Stomach smooth muscle (tissue), 2 donors: ENCODE measurements at regions not wholly inside any gene's neighbourhood (a gene's known extent, or its start where the extent isn't known, plus 50 kb on each side); places are given as distances from the start of the nearest gene placed in this dataset.

Experiments used
- H3K27ac ChIP-seq: one replicate; pipeline ENCODE4 v1.7.0; 2013; ENCODE audit warnings: mild to moderate bottlenecking, low read length, inconsistent platforms
- H3K27me3 ChIP-seq, 2 donors: one replicate each; pipeline ENCODE4 v1.7.0; 2013; ENCODE audit warnings: low read length in 2 of 2; ENCODE audit not compliant: insufficient read depth in 2 of 2, control insufficient read depth in 1 of 2
- H3K36me3 ChIP-seq, 2 donors: one replicate each; pipeline ENCODE4 v1.7.0; 2013; ENCODE audit warnings: low read length in 2 of 2; ENCODE audit not compliant: control insufficient read depth in 2 of 2, insufficient read depth in 2 of 2
- H3K4me1 ChIP-seq: one replicate; pipeline ENCODE4 v1.7.0; 2013; ENCODE audit warnings: low read length; ENCODE audit not compliant: control insufficient read depth, insufficient read depth
- H3K4me3 ChIP-seq, 2 donors: one replicate each; pipeline ENCODE4 v1.7.0; 2013; ENCODE audit warnings: low read length in 2 of 2
- H3K9ac ChIP-seq, 2 donors: one replicate each; pipeline ENCODE4 v1.7.0; 2013; ENCODE audit warnings: low read length in 2 of 2, mild to moderate bottlenecking in 1 of 2
- H3K9me3 ChIP-seq, 2 donors: one replicate each; pipeline ENCODE4 v1.7.0; 2013; ENCODE audit warnings: low read length in 2 of 2; ENCODE audit not compliant: control insufficient read depth in 2 of 2
- donor health status: healthy.
- donor health status: Pancreatic carcinoma.

GRCh38 chr5:155193029-155193428 lies 179.5 kb downstream of the KIF4B start:
- no peaks in the 10 kb centered on the region for H3K4me1 ChIP-seq
- peaks cover 0 to 5% of the 10 kb centered on the region in 2 donors for H3K9me3 ChIP-seq
- no peak overlapping the region for H3K4me3 ChIP-seq
- no peaks in the 10 kb centered on the region for H3K27me3 ChIP-seq
- H3K9ac ChIP-seq, result no peak overlapping the region
- H3K27ac ChIP-seq, result no peak overlapping the region
- no peaks in the 10 kb centered on the region for H3K36me3 ChIP-seq

GRCh38 chr5:155193483-155194107 lies 180.0 kb downstream of the KIF4B start:
- no peak overlapping the region for H3K9ac ChIP-seq
- H3K9me3 ChIP-seq, result peaks cover 0 to 5% of the 10 kb centered on the region in 2 donors
- H3K4me3 ChIP-seq, result no peak overlapping the region
- no peak overlapping the region for H3K27ac ChIP-seq
- no peaks in the 10 kb centered on the region for H3K36me3 ChIP-seq
- no peaks in the 10 kb centered on the region for H3K27me3 ChIP-seq
- H3K4me1 ChIP-seq, result no peaks in the 10 kb centered on the region

GRCh38 chr5:155200608-155201007 lies 187.1 kb downstream of the KIF4B start:
- Histone ChIP-seq H3K4me1 (no peaks in the 10 kb centered on the region), H3K4me3 (no peak overlapping the region), H3K27me3 (no peaks in the 10 kb centered on the region)

GRCh38 chr5:155211764-155212163 lies 198.2 kb downstream of the KIF4B start:
- Histone ChIP-seq H3K27ac (no peak overlapping the region), H3K36me3 (no peaks in the 10 kb centered on the region), H3K9ac (no peak overlapping the region), H3K4me3 (no peak overlapping the region), H3K9me3 (no peaks in the 10 kb centered on the region), H3K27me3 (no peaks in the 10 kb centered on the region), H3K4me1 (no peaks in the 10 kb centered on the region)

More at GRCh38 chr5:155200608-155201007, 187.1 kb downstream of the KIF4B start:
- no peak overlapping the region for H3K27ac ChIP-seq
- H3K36me3 ChIP-seq, result no peaks in the 10 kb centered on the region
- peaks cover 0 to 3% of the 10 kb centered on the region in 2 donors for H3K9me3 ChIP-seq
- H3K9ac ChIP-seq, result no peak overlapping the region

- no peaks in the 10 kb centered on the region for H3K9me3 ChIP-seq
- H3K4me1 ChIP-seq, result no peaks in the 10 kb centered on the region
- no peaks in the 10 kb centered on the region for H3K36me3 ChIP-seq
- H3K9ac ChIP-seq, result no peak overlapping the region
- H3K27ac ChIP-seq, result no peak overlapping the region
- no peaks in the 10 kb centered on the region for H3K27me3 ChIP-seq
- H3K4me3 ChIP-seq, result no peak overlapping the region
These were observed 208.8 kb downstream of the KIF4B start for GRCh38 chr5:155222393-155222792.

- Histone ChIP-seq H3K27me3 (no peaks in the 10 kb centered on the region), H3K9ac (no peak overlapping the region), H3K36me3 (no peaks in the 10 kb centered on the region), H3K4me3 (no peak overlapping the region), H3K9me3 (no peaks in the 10 kb centered on the region), H3K4me1 (no peaks in the 10 kb centered on the region), H3K27ac (no peak overlapping the region)
These were observed 215.6 kb downstream of the KIF4B start for GRCh38 chr5:155229135-155229534.

- no peak overlapping the region for H3K4me3 ChIP-seq
- no peak overlapping the region for H3K9ac ChIP-seq
- H3K4me1 ChIP-seq, result no peaks in the 10 kb centered on the region
- no peaks in the 10 kb centered on the region for H3K36me3 ChIP-seq
- H3K27me3 ChIP-seq, result no peaks in the 10 kb centered on the region
- H3K27ac ChIP-seq, result no peak overlapping the region
- peaks cover 0 to 5% of the 10 kb centered on the region in 2 donors for H3K9me3 ChIP-seq
These were observed 226.2 kb downstream of the KIF4B start for GRCh38 chr5:155239803-155240202.

- H3K4me1 ChIP-seq, result no peaks in the 10 kb centered on the region
These were observed 237.0 kb downstream of the KIF4B start for GRCh38 chr5:155250596-155250995.

GRCh38 chr5:155252025-155252424 lies 238.5 kb downstream of the KIF4B start:
- H3K9me3 ChIP-seq, result no peaks in the 10 kb centered on the region
- H3K27ac ChIP-seq, result no peak overlapping the region

More at GRCh38 chr5:155250596-155250995, 237.0 kb downstream of the KIF4B start:
- H3K9ac ChIP-seq, result no peak overlapping the region
- no peak overlapping the region for H3K27ac ChIP-seq
- H3K27me3 ChIP-seq, result no peaks in the 10 kb centered on the region
- no peaks in the 10 kb centered on the region for H3K9me3 ChIP-seq
- no peaks in the 10 kb centered on the region for H3K36me3 ChIP-seq
- no peak overlapping the region for H3K4me3 ChIP-seq

GRCh38 chr5:155252717-155253116 lies 239.2 kb downstream of the KIF4B start:
- no peaks in the 10 kb centered on the region for H3K36me3 ChIP-seq
- H3K27ac ChIP-seq, result no peak overlapping the region
- no peaks in the 10 kb centered on the region for H3K27me3 ChIP-seq
- no peak overlapping the region for H3K4me3 ChIP-seq
- H3K9ac ChIP-seq, result no peak overlapping the region
- no peaks in the 10 kb centered on the region for H3K4me1 ChIP-seq
- no peaks in the 10 kb centered on the region for H3K9me3 ChIP-seq

More at GRCh38 chr5:155252025-155252424, 238.5 kb downstream of the KIF4B start:
- H3K27me3 ChIP-seq, result no peaks in the 10 kb centered on the region
- no peak overlapping the region for H3K4me3 ChIP-seq
- H3K36me3 ChIP-seq, result no peaks in the 10 kb centered on the region
- no peak overlapping the region for H3K9ac ChIP-seq
- H3K4me1 ChIP-seq, result no peaks in the 10 kb centered on the region

GRCh38 chr5:155254399-155254798 lies 240.8 kb downstream of the KIF4B start:
- H3K36me3 ChIP-seq, result no peaks in the 10 kb centered on the region
- no peak overlapping the region for H3K9ac ChIP-seq
- H3K27ac ChIP-seq, result no peak overlapping the region
- H3K4me3 ChIP-seq, result no peak overlapping the region
- no peaks in the 10 kb centered on the region for H3K9me3 ChIP-seq
- H3K4me1 ChIP-seq, result no peaks in the 10 kb centered on the region
- H3K27me3 ChIP-seq, result no peaks in the 10 kb centered on the region
